Kidney (tissue), 13 donors: ENCODE measurements at regions not wholly inside any gene's neighbourhood (a gene's known extent, or its start where the extent isn't known, plus 50 kb on each side); places are given as distances from the start of the nearest gene placed in this dataset.

ENCODE experiments used
- DNase-seq, 5 donors: peaks; one replicate each; pipeline ENCODE4 v3.0.0-alpha.2; 2013 to 2020
- FAIRE-seq: peaks from 2 replicates; lab custom pipeline; 2012; peaks lifted over from hg19 to GRCh38; lab: Jason Lieb, UNC
- H3K27ac ChIP-seq, 2 donors: one replicate each; pipeline ENCODE4 v1.7.0; 2013; ENCODE audit warnings: low read depth in 2 of 2, low read length in 2 of 2, inconsistent platforms in 1 of 2
- H3K27me3 ChIP-seq: one replicate; pipeline ENCODE4 v1.7.1; 2013; ENCODE audit warnings: low read length, inconsistent platforms; ENCODE audit not compliant: control insufficient read depth, insufficient read depth
- H3K36me3 ChIP-seq, 3 donors: one replicate each; pipeline versions ENCODE4 v1.7.0 to v1.7.1; 2013; ENCODE audit warnings: low read length in 3 of 3, control low read depth in 1 of 3, inconsistent platforms in 1 of 3; ENCODE audit not compliant: insufficient read depth in 3 of 3, control insufficient read depth in 2 of 3
- H3K4me1 ChIP-seq, 3 donors: one replicate each; pipeline versions ENCODE4 v1.7.0 to v1.7.1; 2013; ENCODE audit warnings: low read length in 3 of 3, inconsistent platforms in 1 of 3, low read depth in 1 of 3; ENCODE audit not compliant: control insufficient read depth in 2 of 3, insufficient read depth in 2 of 3
- H3K4me3 ChIP-seq, 3 donors: one replicate each; pipeline versions ENCODE4 v1.7.0 to v1.8.1; 2013; ENCODE audit warnings: low read length in 3 of 3, control low read depth in 1 of 3, inconsistent platforms in 1 of 3
- H3K9ac ChIP-seq, 3 donors: one replicate each; pipeline versions ENCODE4 v1.7.0 to v1.7.1; 2013; ENCODE audit warnings: low read length in 3 of 3, control low read depth in 1 of 3, inconsistent platforms in 1 of 3
- H3K9me3 ChIP-seq, 3 donors: one replicate each; pipeline versions ENCODE4 v1.7.0 to v1.7.1; 2013; ENCODE audit warnings: low read length in 3 of 3, control low read depth in 1 of 3, inconsistent platforms in 1 of 3; ENCODE audit not compliant: control insufficient read depth in 2 of 3, insufficient read depth in 1 of 3
- intact Hi-C: fragments of 100-400 bp; cut with DNase I; formaldehyde crosslinking; loops from one replicate; pipeline ENCODE4 v1.11.1; 2022
- TF ChIP-seq, protein P1 (sequence below): IDR thresholded peaks from 3 replicates; pipeline ENCODE4 v1.5.1; 2012; ENCODE audit warnings: mild to moderate bottlenecking, moderate library complexity, borderline replicate concordance; ENCODE audit not compliant: insufficient read depth; ENCODE audit errors: extremely low read depth
- donor health status: control.
- donor health status: control.
- donor health status: control.
- donor health status: control.
- donor health status: control.
- donor health status: DM: yes; HTN: yes; CAD: no.
- donor health status: Normal renal cell carcinoma (clear cell type).

DNA sequence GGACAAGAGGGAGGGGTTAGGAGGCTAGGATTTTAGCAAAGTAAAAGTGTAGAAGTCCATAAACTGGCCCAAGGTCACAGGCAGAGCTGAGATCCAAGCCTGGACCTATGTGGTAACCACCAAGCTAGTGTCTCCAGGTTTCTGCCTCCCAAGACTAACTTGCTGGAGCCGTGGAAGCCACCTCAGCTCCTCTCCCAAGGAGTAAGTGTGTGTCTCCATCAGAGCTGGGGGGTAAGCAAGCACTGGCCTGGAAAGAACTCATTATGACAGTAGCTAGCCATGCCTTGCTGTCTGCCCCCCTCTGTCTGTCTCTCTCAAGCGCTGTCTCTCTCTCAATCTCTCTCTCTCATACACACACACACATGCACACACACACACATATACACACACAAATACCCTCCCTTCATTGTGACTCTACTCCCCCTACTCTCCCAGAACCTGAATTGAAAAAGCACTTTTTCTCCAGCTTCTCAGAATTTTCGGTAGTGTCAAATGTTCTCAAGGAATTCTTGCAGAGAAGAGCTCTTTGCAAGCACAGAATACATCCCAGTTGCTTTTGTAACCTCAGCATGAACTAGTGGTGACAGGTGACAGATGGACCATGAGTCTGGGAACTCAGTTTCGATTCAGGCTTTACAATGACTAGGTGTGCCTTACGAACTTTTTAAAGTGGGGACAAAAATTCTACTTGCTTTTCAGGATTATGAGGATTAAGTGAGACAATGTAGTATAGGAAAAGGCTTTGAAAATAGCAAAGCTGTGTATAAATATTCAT lies 238.0 kb upstream of the FGGY start:
- Histone ChIP-seq H3K36me3 (no peaks in the 10 kb centered on the region), H3K27me3 (no peaks in the 10 kb centered on the region), H3K4me3 (no peak overlapping the region), H3K27ac (no peak overlapping the region), H3K9me3 (no peaks in the 10 kb centered on the region), H3K4me1 (peaks cover 0 to 5% (median 2%) of the 10 kb centered on the region in 3 donors), H3K9ac (no peak overlapping the region)
- DNase-seq = peak in 1 of 5 donors; percentile 64
- TF ChIP-seq, protein P1, sequence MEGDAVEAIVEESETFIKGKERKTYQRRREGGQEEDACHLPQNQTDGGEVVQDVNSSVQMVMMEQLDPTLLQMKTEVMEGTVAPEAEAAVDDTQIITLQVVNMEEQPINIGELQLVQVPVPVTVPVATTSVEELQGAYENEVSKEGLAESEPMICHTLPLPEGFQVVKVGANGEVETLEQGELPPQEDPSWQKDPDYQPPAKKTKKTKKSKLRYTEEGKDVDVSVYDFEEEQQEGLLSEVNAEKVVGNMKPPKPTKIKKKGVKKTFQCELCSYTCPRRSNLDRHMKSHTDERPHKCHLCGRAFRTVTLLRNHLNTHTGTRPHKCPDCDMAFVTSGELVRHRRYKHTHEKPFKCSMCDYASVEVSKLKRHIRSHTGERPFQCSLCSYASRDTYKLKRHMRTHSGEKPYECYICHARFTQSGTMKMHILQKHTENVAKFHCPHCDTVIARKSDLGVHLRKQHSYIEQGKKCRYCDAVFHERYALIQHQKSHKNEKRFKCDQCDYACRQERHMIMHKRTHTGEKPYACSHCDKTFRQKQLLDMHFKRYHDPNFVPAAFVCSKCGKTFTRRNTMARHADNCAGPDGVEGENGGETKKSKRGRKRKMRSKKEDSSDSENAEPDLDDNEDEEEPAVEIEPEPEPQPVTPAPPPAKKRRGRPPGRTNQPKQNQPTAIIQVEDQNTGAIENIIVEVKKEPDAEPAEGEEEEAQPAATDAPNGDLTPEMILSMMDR = no peak
- intact Hi-C loops = no loop called here
- FAIRE-seq = no peak

- H3K9me3 ChIP-seq = no peaks in the 10 kb centered on the region
- peak overlapping the region; percentile 11 to 38 (median 14) for H3K4me3 ChIP-seq
- TF ChIP-seq, protein P1 = no peak
- peak overlapping the region in 1 of 3 donors; percentile 57 for H3K9ac ChIP-seq
- H3K36me3 ChIP-seq = no peaks in the 10 kb centered on the region
- no peaks in the 10 kb centered on the region for H3K27me3 ChIP-seq
- peaks cover 0 to 5% (median under 1%) of the 10 kb centered on the region in 3 donors for H3K4me1 ChIP-seq
- DNase-seq = peak in 2 of 5 donors; percentile 66 to 83
- H3K27ac ChIP-seq = peak overlapping the region in 1 of 2 donors; percentile 45
- FAIRE-seq = no peak
- intact Hi-C loops = no loop called here
These were observed 235.0 kb upstream of the FGGY start for GRCh38 chr1:59061876-59062275.

DNA sequence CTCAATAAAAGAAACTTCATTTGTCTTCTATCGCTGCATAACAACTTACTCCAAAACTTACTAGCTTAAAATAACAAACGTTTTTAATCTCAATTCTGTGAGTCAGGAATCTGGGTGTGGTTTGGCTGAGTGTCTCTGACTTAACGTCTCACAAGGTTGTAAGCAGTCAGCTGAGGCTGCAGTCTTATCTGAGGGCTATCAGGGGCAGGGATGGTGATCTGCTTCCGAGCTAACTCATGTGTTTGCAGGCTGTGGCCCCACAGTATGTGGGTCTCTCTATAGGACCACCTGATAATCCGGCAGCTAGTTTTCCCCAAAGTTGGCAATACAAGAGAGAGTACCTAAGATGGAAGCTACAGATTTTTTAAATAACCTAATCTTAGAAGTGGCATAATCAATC lies 234.2 kb upstream of the FGGY start:
- H3K9ac ChIP-seq = no peak overlapping the region
- DNase-seq = no peak
- intact Hi-C loops = no loop called here
- peaks cover 0 to under 1% (median 0%) of the 10 kb centered on the region in 3 donors for H3K4me1 ChIP-seq
- H3K9me3 ChIP-seq = no peaks in the 10 kb centered on the region
- TF ChIP-seq, protein P1 = no peak
- H3K4me3 ChIP-seq = no peak overlapping the region
- no peak for FAIRE-seq
- H3K27me3 ChIP-seq = no peaks in the 10 kb centered on the region
- H3K27ac ChIP-seq = no peak overlapping the region
- H3K36me3 ChIP-seq = no peaks in the 10 kb centered on the region
